B cell (primary cell): ENCODE measurements at regions not wholly inside any gene's neighbourhood (a gene's known extent, or its start where the extent isn't known, plus 50 kb on each side); places are given as distances from the start of the nearest gene placed in this dataset.

Source experiments
- ATAC-seq: fragments of 200-7000 bp; cut with Tn5 transposase; one replicate; pipeline ENCODE4 v1.10.0; 2021; ENCODE audit warnings: low read depth, mild to moderate bottlenecking, moderate number of reproducible peaks, moderate library complexity
- CTCF ChIA-PET: fragments of 350-600 bp; sonication (Branson Sonifier 250); formaldehyde crosslinking; loops from one replicate; lab custom pipeline; 2021; ENCODE audit warnings: antibody characterized with exemption, inconsistent platforms; lab: Charles Lee
- POLR2A ChIA-PET: fragments of 350-600 bp; sonication (Branson Sonifier 250); formaldehyde crosslinking; loops from one replicate; lab custom pipeline; 2021; ENCODE audit warnings: antibody characterized with exemption; lab: Charles Lee
- DNase-seq: peaks from one replicate; pipeline ENCODE4 v3.0.0; 2013
- H2AFZ ChIP-seq: 2 replicates; pipeline ENCODE4 v1.6.1; 2012; ENCODE audit warnings: mild to moderate bottlenecking, low read depth, low read length; ENCODE audit not compliant: insufficient read depth, poor library complexity, severe bottlenecking
- H3K27ac ChIP-seq, 2 donors: 1 replicate in 1 of 2; 2 replicates in 1 of 2; pipeline ENCODE4 v1.5.1; 2012 to 2013; ENCODE audit warnings: low read length in 2 of 2, mild to moderate bottlenecking in 2 of 2, moderate library complexity in 1 of 2
- H3K27me3 ChIP-seq, 4 experiments: fragments of 200-600 bp in 1 of 4; sonication (generic) in 1 of 4; replicated peaks in 1 of 4; 1 replicate in 2 of 4; 2 replicates in 2 of 4; pipeline versions ENCODE4 v1.6.1 to v1.7.0; 2013 to 2016; ENCODE audit warnings: low read length in 3 of 4, mild to moderate bottlenecking in 2 of 4, mixed read lengths in 1 of 4, moderate library complexity in 1 of 4; ENCODE audit not compliant: insufficient read depth in 4 of 4, control insufficient read depth in 3 of 4; ENCODE audit errors: control extremely low read depth in 1 of 4
- H3K36me3 ChIP-seq, 2 experiments: replicated peaks in 1 of 2; 1 replicate in 1 of 2; 2 replicates in 1 of 2; pipeline versions ENCODE4 v1.6.1 to v1.7.1; 2013; ENCODE audit warnings: low read length in 1 of 2; ENCODE audit not compliant: insufficient read depth in 2 of 2, control insufficient read depth in 1 of 2; ENCODE audit errors: control extremely low read depth in 1 of 2, extremely low read depth in 1 of 2
- H3K4me1 ChIP-seq, 2 donors: fragments of 200-600 bp in 1 of 2; sonication (generic) in 1 of 2; 1 replicate in 1 of 2; 2 replicates in 1 of 2; pipeline versions ENCODE4 v1.5.1 to v1.6.1; 2013 to 2017; ENCODE audit warnings: low read length in 2 of 2; ENCODE audit not compliant: control insufficient read depth in 2 of 2, insufficient read depth in 2 of 2
- H3K4me2 ChIP-seq: replicated peaks from 2 replicates; pipeline ENCODE3; 2012; ENCODE audit warnings: mild to moderate bottlenecking, low read depth, low read length; ENCODE audit not compliant: poor library complexity, severe bottlenecking
- H3K4me3 ChIP-seq, 5 experiments: fragments of 200-600 bp in 1 of 5; sonication (generic) in 1 of 5; 1 replicate in 3 of 5; 2 replicates in 2 of 5; pipeline versions ENCODE4 v1.5.1 to v1.7.0; 2011 to 2016; ENCODE audit warnings: low read length in 4 of 5, mild to moderate bottlenecking in 4 of 5, low read depth in 2 of 5, control low read depth in 1 of 5, moderate library complexity in 1 of 5; ENCODE audit not compliant: insufficient read depth in 1 of 5; ENCODE audit errors: control extremely low read depth in 1 of 5, extremely low read depth in 1 of 5
- H3K79me2 ChIP-seq: fragments of 200-600 bp; sonication (generic); one replicate; pipeline ENCODE4 v1.6.0; 2016; ENCODE audit warnings: low read length; ENCODE audit not compliant: control insufficient read depth, insufficient read depth
- H3K9ac ChIP-seq: fragments of 200-600 bp; sonication (generic); 2 replicates; pipeline ENCODE4 v1.6.1; 2017; ENCODE audit warnings: mild to moderate bottlenecking, low read length, moderate library complexity
- H3K9me3 ChIP-seq, 3 donors: one replicate each; pipeline versions ENCODE4 v1.6.1 to v1.7.1; 2013; ENCODE audit warnings: low read length in 2 of 3; ENCODE audit not compliant: control insufficient read depth in 2 of 3, insufficient read depth in 1 of 3; ENCODE audit errors: control extremely low read depth in 1 of 3
- H4K20me1 ChIP-seq: 2 replicates; pipeline ENCODE4 v1.6.0; 2012; ENCODE audit warnings: mild to moderate bottlenecking, low read length; ENCODE audit not compliant: insufficient read depth, control insufficient read depth, poor library complexity, severe bottlenecking
- H3K27ac Mint-ChIP-seq: one replicate; pipeline ENCODE4 v1.8.0; 2021; ENCODE audit warnings: mixed read lengths
- H3K27me3 Mint-ChIP-seq: one replicate; pipeline ENCODE4 v1.8.0; 2021; ENCODE audit warnings: mixed read lengths
- H3K4me1 Mint-ChIP-seq: one replicate; pipeline ENCODE4 v1.8.0; 2021; ENCODE audit warnings: mixed read lengths
- H3K4me3 Mint-ChIP-seq: one replicate; pipeline ENCODE4 v1.8.0; 2021; ENCODE audit warnings: mixed read lengths
- H3K9me3 Mint-ChIP-seq: one replicate; pipeline ENCODE4 v1.8.0; 2022; ENCODE audit warnings: mixed read lengths; ENCODE audit not compliant: insufficient read depth
- EZH2 ChIP-seq: IDR thresholded peaks from 2 replicates; pipeline ENCODE4 v1.6.1; 2012; ENCODE audit warnings: borderline replicate concordance, low read depth, mild to moderate bottlenecking, moderate library complexity, low read length; ENCODE audit not compliant: insufficient read depth, poor library complexity, severe bottlenecking
- WGBS: methylation state at CpG from one replicate; pipeline ENCODE4 v1.1.5; 2013; ENCODE audit warnings: missing lambda C conversion rate; ENCODE audit not compliant: insufficient coverage; 5-methylcytosine and 5-hydroxymethylcytosine counted together
- intact Hi-C: fragments of 100-400 bp; cut with micrococcal nuclease; formaldehyde crosslinking; loops from one replicate; pipeline ENCODE4 v1.10.0; 2022
- TF ChIP-seq, protein P1 (sequence below): fragments of 200-600 bp; IDR thresholded peaks from one replicate; pipeline ENCODE4 v1.8.0; 2022; ENCODE audit warnings: antibody characterized with exemption, mild to moderate bottlenecking

DNA sequence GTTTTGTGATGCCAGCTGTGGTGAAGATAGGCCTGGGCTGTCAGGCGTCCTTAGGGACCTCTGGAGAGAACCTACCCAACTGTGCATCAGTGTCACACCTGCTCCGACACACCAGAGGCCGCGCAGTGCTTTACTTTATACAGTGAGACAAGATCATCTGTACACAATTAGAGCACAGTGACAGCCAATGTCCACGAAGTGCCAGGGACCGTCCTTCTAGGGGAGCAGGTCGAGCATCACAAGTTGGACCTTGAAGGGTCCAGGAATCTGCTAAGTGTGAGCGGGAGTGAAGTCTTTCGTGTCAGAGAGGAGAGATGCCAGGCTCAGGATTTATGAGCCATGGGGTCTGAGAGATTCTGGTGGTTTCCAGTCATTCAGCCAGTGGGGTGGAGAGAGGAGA lies 104.2 kb downstream of the TMEM18 start:
- H3K9me3 ChIP-seq, result peaks cover 0 to 25% (median 15%) of the 10 kb centered on the region in 3 donors
- peaks cover 0 to 13% (median 2%) of the 10 kb centered on the region in 4 experiments for H3K27me3 ChIP-seq
- H3K36me3 ChIP-seq, result no peaks in the 10 kb centered on the region
- CTCF ChIA-PET, result no interaction called here
- Mint-ChIP-seq H3K4me3 (no peak overlapping the region), H3K9me3 (peaks cover 15% of the 10 kb centered on the region), H3K4me1 (no peaks in the 10 kb centered on the region), H3K27me3 (peaks cover 40% of the 10 kb centered on the region), H3K27ac (no peak overlapping the region)
- TF ChIP-seq, protein P1, sequence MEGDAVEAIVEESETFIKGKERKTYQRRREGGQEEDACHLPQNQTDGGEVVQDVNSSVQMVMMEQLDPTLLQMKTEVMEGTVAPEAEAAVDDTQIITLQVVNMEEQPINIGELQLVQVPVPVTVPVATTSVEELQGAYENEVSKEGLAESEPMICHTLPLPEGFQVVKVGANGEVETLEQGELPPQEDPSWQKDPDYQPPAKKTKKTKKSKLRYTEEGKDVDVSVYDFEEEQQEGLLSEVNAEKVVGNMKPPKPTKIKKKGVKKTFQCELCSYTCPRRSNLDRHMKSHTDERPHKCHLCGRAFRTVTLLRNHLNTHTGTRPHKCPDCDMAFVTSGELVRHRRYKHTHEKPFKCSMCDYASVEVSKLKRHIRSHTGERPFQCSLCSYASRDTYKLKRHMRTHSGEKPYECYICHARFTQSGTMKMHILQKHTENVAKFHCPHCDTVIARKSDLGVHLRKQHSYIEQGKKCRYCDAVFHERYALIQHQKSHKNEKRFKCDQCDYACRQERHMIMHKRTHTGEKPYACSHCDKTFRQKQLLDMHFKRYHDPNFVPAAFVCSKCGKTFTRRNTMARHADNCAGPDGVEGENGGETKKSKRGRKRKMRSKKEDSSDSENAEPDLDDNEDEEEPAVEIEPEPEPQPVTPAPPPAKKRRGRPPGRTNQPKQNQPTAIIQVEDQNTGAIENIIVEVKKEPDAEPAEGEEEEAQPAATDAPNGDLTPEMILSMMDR, result no peak
- TF ChIP-seq EZH2, result no peak
- ATAC-seq (no peak), DNase-seq (no peak)
- no peaks in the 10 kb centered on the region for H3K4me1 ChIP-seq
- no peak overlapping the region for H3K4me2 ChIP-seq
- WGBS, result 89% methylated on average over 9 of the region's 9 CpGs
- H2AFZ ChIP-seq, result no peak overlapping the region
- no peak overlapping the region for H3K9ac ChIP-seq
- intact Hi-C loops, result no loop called here
- no peak overlapping the region for H3K4me3 ChIP-seq
- H4K20me1 ChIP-seq, result no peaks in the 10 kb centered on the region
- no peak overlapping the region for H3K27ac ChIP-seq
- H3K79me2 ChIP-seq, result no peaks in the 10 kb centered on the region
- POLR2A ChIA-PET, result no interaction called here

DNA sequence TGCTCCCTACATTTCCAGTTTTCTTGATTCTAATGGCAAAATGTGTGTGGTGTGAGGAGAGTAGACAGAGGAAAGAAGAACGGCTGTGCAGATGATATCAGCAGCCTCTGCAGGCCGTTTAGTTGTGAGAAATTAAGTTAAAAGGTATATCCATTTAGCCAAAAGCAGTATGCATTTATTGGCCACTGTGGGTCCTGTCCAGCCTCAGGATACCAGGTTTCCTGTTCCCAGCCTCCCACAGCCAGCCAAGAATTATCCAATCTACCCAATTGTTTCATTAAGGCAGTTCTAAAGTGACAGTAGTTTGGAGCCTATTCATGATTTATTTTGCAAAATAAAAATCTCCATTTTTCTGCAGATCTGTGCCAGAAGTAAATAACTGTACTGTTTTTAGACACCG lies 107.5 kb downstream of the TMEM18 start:
- Histone ChIP-seq H3K79me2 (no peaks in the 10 kb centered on the region), H3K4me2 (no peak overlapping the region), H3K9ac (no peak overlapping the region), H3K9me3 (peaks cover 0 to 6% (median 3%) of the 10 kb centered on the region in 3 donors), H3K36me3 (no peaks in the 10 kb centered on the region), H3K4me3 (no peak overlapping the region), H3K4me1 (no peaks in the 10 kb centered on the region), H4K20me1 (no peaks in the 10 kb centered on the region), H3K27ac (no peak overlapping the region), H2AFZ (no peak overlapping the region), H3K27me3 (peaks cover 0 to 30% (median 2%) of the 10 kb centered on the region in 4 experiments)
- peaks cover 8% of the 10 kb centered on the region for H3K9me3 Mint-ChIP-seq
- TF ChIP-seq EZH2, result no peak
- TF ChIP-seq, protein P1, result no peak
- POLR2A ChIA-PET, result no interaction called here
- no peaks in the 10 kb centered on the region for H3K4me1 Mint-ChIP-seq
- H3K27me3 Mint-ChIP-seq, result peaks cover 60% of the 10 kb centered on the region
- ATAC-seq (no peak), DNase-seq (no peak)
- 76% methylated on average over 3 of the region's 3 CpGs for WGBS
- no peak overlapping the region for H3K4me3 Mint-ChIP-seq
- CTCF ChIA-PET, result interaction anchor here (1.6 kb wide), 1 partner anchor 68 kb away, joined by 6 read pairs; no protein-coding TSS in a partner anchor
- H3K27ac Mint-ChIP-seq, result no peak overlapping the region
- intact Hi-C loops, result no loop called here
